B cell (primary cell): ENCODE measurements at regions not wholly inside any gene's neighbourhood (a gene's known extent, or its start where the extent isn't known, plus 50 kb on each side); places are given as distances from the start of the nearest gene placed in this dataset.

ENCODE experiments used
- CTCF ChIP-seq: fragments of 200-600 bp; IDR thresholded peaks from one replicate; pipeline ENCODE4 v1.8.0; 2022; ENCODE audit warnings: antibody characterized with exemption, mild to moderate bottlenecking
- EZH2 ChIP-seq: IDR thresholded peaks from 2 replicates; pipeline ENCODE4 v1.6.1; 2012; ENCODE audit warnings: borderline replicate concordance, low read depth, mild to moderate bottlenecking, moderate library complexity, low read length; ENCODE audit not compliant: insufficient read depth, poor library complexity, severe bottlenecking

- no peak for TF ChIP-seq CTCF
- no peak for TF ChIP-seq EZH2
These were observed 90.8 kb downstream of the PRLHR start for GRCh38 chr10:118504467-118505205.
